Upper lobe of left lung (tissue), 4 donors: ENCODE measurements at regions not wholly inside any gene's neighbourhood (a gene's known extent, or its start where the extent isn't known, plus 50 kb on each side); places are given as distances from the start of the nearest gene placed in this dataset.

Source experiments
- POLR2AphosphoS5 ChIP-seq, 2 donors: sonication (generic); formaldehyde crosslinking; IDR thresholded peaks; one replicate each; pipeline ENCODE4 v1.5.1; 2017; ENCODE audit warnings: antibody characterized with exemption in 2 of 2
- TF ChIP-seq, protein P1 (sequence below), 6 experiments: fragments of 450-650 bp in 4 of 6; fragments of 200-600 bp in 2 of 6; sonication (generic) in 2 of 6; IDR thresholded peaks; one replicate each; pipeline ENCODE4 v1.5.1; 2016 to 2019; ENCODE audit warnings: antibody characterized with exemption in 6 of 6

DNA sequence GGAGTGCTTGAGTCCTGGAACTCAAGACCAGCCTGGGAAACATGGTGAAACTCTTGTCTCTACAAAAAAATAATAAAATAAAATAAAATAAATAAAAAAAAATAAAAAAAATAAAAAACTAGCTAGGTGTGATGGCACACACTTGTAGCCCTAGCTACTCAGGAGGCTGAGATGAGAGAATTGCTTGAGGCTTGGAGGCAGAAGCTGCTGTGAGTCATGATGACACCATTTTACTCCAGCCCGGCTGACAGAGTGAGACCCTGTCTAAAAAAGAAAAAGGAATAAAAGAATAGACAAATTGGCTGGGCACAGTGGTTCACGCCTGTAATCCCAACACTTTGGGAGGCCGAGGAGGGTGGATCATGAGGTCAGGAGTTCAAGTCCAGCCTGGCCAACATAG lies 1168.9 kb downstream of the SLITRK5 start:
- TF ChIP-seq POLR2AphosphoS5 (IDR thresholded peaks at IDR 0.05): no peak
- TF ChIP-seq, protein P1, sequence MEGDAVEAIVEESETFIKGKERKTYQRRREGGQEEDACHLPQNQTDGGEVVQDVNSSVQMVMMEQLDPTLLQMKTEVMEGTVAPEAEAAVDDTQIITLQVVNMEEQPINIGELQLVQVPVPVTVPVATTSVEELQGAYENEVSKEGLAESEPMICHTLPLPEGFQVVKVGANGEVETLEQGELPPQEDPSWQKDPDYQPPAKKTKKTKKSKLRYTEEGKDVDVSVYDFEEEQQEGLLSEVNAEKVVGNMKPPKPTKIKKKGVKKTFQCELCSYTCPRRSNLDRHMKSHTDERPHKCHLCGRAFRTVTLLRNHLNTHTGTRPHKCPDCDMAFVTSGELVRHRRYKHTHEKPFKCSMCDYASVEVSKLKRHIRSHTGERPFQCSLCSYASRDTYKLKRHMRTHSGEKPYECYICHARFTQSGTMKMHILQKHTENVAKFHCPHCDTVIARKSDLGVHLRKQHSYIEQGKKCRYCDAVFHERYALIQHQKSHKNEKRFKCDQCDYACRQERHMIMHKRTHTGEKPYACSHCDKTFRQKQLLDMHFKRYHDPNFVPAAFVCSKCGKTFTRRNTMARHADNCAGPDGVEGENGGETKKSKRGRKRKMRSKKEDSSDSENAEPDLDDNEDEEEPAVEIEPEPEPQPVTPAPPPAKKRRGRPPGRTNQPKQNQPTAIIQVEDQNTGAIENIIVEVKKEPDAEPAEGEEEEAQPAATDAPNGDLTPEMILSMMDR (IDR thresholded peaks at IDR 0.05): no peak
